ENCODE measurements at regions not wholly inside any gene's neighbourhood (a gene's known extent, or its start where the extent isn't known, plus 50 kb on each side); places are given as distances from the start of the nearest gene placed in this dataset.

DNA sequence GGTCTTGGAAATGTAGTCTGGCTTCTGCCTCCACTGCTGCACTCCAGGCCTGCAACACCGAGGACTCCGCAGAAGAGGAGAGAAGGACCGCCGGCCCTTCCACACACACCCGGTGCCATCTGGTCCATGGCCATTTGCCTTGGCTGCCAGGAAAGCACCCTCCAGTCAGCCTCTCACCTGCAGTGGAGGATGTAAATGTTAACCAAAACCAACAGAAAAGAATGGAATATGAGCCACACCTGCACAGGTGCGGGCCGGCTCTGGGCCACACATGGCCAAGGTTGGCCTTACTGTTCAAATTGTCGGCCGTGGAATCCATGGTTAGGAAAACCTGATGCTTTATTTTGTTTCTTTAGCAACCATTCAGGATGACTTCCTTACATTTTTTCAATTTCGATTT lies 178.3 kb upstream of the C2CD4B start:
- TF ChIP-seq, protein P1, sequence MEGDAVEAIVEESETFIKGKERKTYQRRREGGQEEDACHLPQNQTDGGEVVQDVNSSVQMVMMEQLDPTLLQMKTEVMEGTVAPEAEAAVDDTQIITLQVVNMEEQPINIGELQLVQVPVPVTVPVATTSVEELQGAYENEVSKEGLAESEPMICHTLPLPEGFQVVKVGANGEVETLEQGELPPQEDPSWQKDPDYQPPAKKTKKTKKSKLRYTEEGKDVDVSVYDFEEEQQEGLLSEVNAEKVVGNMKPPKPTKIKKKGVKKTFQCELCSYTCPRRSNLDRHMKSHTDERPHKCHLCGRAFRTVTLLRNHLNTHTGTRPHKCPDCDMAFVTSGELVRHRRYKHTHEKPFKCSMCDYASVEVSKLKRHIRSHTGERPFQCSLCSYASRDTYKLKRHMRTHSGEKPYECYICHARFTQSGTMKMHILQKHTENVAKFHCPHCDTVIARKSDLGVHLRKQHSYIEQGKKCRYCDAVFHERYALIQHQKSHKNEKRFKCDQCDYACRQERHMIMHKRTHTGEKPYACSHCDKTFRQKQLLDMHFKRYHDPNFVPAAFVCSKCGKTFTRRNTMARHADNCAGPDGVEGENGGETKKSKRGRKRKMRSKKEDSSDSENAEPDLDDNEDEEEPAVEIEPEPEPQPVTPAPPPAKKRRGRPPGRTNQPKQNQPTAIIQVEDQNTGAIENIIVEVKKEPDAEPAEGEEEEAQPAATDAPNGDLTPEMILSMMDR (IDR thresholded peaks at IDR 0.05): no peak
- TF ChIP-seq EZH2 (IDR thresholded peaks at IDR 0.05; ENCODE audit: borderline replicate concordance, insufficient read depth, low read depth, low read length, poor library complexity, severe bottlenecking): no peak

Data from B cell (primary cell).